DND-41 (cell line): ENCODE measurements at regions not wholly inside any gene's neighbourhood (a gene's known extent, or its start where the extent isn't known, plus 50 kb on each side); places are given as distances from the start of the nearest gene placed in this dataset.

Source experiments
- ATAC-seq: fragments of 200-7000 bp; cut with Tn5 transposase; 3 replicates; pipeline ENCODE4 v1.9.1; 2021; ENCODE audit warnings: low read depth; ENCODE audit not compliant: insufficient read depth
- DNase-seq: peaks from one replicate; pipeline ENCODE4 v3.0.0-alpha.2; 2020
- H2AFZ ChIP-seq: 2 replicates; pipeline ENCODE4 v1.6.0; 2012; ENCODE audit warnings: low read depth, low read length
- H3K27ac ChIP-seq: 2 replicates; pipeline ENCODE4 v1.5.1; 2012; ENCODE audit warnings: low read length, inconsistent platforms
- H3K27me3 ChIP-seq: fragments of 200-600 bp; sonication (generic); 2 replicates; pipeline ENCODE4 v1.6.0; 2012; ENCODE audit warnings: low read length, mild to moderate bottlenecking, inconsistent platforms; ENCODE audit not compliant: insufficient read depth, poor library complexity
- H3K36me3 ChIP-seq: 2 replicates; pipeline ENCODE4 v1.5.1; 2012; ENCODE audit warnings: low read length, inconsistent platforms; ENCODE audit not compliant: insufficient read depth
- H3K4me1 ChIP-seq: 2 replicates; pipeline ENCODE4 v1.5.1; 2012; ENCODE audit warnings: mild to moderate bottlenecking, low read length; ENCODE audit not compliant: insufficient read depth
- H3K4me2 ChIP-seq: 2 replicates; pipeline ENCODE4 v1.6.0; 2012; ENCODE audit warnings: mild to moderate bottlenecking, moderate library complexity, low read length, inconsistent platforms; ENCODE audit not compliant: insufficient read depth
- H3K4me3 ChIP-seq, 2 experiments: fragments of 200-600 bp in 1 of 2; shearing (Covaris generic) in 1 of 2; 2 replicates each; pipeline ENCODE4 v1.5.1; 2012 to 2016; ENCODE audit warnings: inconsistent platforms in 2 of 2, low read length in 2 of 2, mild to moderate bottlenecking in 2 of 2, low read depth in 1 of 2, moderate library complexity in 1 of 2
- H3K79me2 ChIP-seq: 2 replicates; pipeline ENCODE4 v1.6.0; 2012; ENCODE audit warnings: low read length, inconsistent platforms; ENCODE audit not compliant: insufficient read depth
- H3K9ac ChIP-seq: 2 replicates; pipeline ENCODE4 v1.6.0; 2012; ENCODE audit warnings: low read depth, mild to moderate bottlenecking, inconsistent platforms, low read length, moderate library complexity
- H3K9me3 ChIP-seq: 2 replicates; pipeline ENCODE4 v1.5.1; 2012; ENCODE audit warnings: low read length, moderate library complexity, mild to moderate bottlenecking, inconsistent platforms; ENCODE audit not compliant: insufficient read depth, severe bottlenecking
- H4K20me1 ChIP-seq: 2 replicates; pipeline ENCODE4 v1.6.0; 2012; ENCODE audit warnings: low read length; ENCODE audit not compliant: insufficient read depth
- CTCF ChIP-seq: IDR thresholded peaks from 2 replicates; pipeline ENCODE4 v1.5.1; 2012; ENCODE audit warnings: borderline replicate concordance, low read length, moderate library complexity, mild to moderate bottlenecking; ENCODE audit not compliant: poor library complexity, severe bottlenecking; ENCODE audit errors: extremely low read depth
- EZH2 ChIP-seq: IDR thresholded peaks from 3 replicates; pipeline ENCODE4 v1.6.1; 2012; ENCODE audit warnings: borderline replicate concordance, low read depth, mild to moderate bottlenecking, moderate library complexity, low read length, inconsistent platforms; ENCODE audit not compliant: severe bottlenecking

DNA sequence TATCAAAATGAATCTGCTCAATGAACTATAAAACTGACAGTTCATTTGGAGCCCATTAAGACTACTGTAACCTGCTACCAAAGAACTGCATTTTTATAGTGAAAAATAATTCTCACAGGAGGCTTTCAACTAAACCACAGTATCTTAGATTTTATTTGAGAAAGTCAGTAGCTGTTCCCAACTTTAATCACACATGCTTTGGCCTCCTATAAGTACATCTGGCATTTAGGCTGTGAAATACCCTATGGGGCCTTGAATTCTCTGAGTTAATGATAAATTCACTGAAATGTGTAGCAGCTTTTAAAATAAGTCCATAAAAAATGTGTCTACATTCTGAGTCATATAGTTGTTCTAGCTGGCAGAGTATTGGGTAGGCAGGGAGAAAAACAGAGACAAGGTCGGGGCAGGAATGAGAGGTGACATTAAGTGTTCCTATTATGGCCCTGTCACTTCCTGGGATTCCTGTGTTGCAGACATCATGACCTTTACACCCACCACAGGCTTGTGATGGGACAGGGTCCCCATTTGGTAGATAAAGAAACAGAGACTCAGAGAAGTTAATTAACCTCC, 588.8 kb downstream of the REEP3 start:
- Histone ChIP-seq H3K27ac (no peak overlapping the region), H3K9ac (no peak overlapping the region), H3K4me2 (no peak overlapping the region), H4K20me1 (no peaks in the 10 kb centered on the region), H3K36me3 (no peaks in the 10 kb centered on the region), H3K4me3 (no peak overlapping the region), H3K9me3 (no peaks in the 10 kb centered on the region), H3K4me1 (no peaks in the 10 kb centered on the region), H3K79me2 (no peaks in the 10 kb centered on the region), H3K27me3 (no peaks in the 10 kb centered on the region), H2AFZ (no peak overlapping the region)
- no peak for DNase-seq
- TF ChIP-seq EZH2 = no peak
- no peak for TF ChIP-seq CTCF
- no peak for ATAC-seq

GRCh38 chr10:64112701-64113355, 591.6 kb downstream of the REEP3 start:
- Histone ChIP-seq H3K4me3 (no peak overlapping the region), H3K36me3 (no peaks in the 10 kb centered on the region), H3K4me2 (no peak overlapping the region), H3K4me1 (no peaks in the 10 kb centered on the region), H4K20me1 (no peaks in the 10 kb centered on the region), H3K79me2 (no peaks in the 10 kb centered on the region), H3K9me3 (no peaks in the 10 kb centered on the region), H3K27ac (no peak overlapping the region), H3K27me3 (no peaks in the 10 kb centered on the region), H2AFZ (no peak overlapping the region), H3K9ac (no peak overlapping the region)
- DNase-seq (no peak), ATAC-seq (no peak)
- TF ChIP-seq CTCF (no peak), EZH2 (no peak)

DNA sequence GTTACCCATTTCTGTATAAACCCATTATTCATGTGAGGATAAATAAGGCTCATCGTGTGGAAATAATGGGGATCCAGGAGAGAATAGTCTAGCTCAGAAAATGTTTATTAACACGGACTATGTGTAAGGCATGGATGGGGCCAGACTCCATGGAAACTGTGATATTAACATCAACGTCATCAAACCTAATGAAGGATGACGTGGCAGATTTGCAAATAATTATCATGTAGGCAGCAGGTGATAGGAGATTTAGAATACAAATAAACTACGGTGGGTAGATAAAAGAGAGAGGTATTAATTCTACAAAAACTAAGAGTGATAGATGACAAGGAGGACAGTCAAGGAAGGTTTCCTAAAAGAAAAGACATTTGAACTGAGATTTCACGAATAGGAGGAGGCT, 592.2 kb downstream of the REEP3 start:
- no peaks in the 10 kb centered on the region for H3K36me3 ChIP-seq
- no peak overlapping the region for H3K9ac ChIP-seq
- no peak for TF ChIP-seq CTCF
- TF ChIP-seq EZH2 = no peak
- no peak overlapping the region for H2AFZ ChIP-seq
- no peak for ATAC-seq
- H3K9me3 ChIP-seq = no peaks in the 10 kb centered on the region
- H3K4me3 ChIP-seq = no peak overlapping the region
- no peaks in the 10 kb centered on the region for H3K4me1 ChIP-seq
- H4K20me1 ChIP-seq = no peaks in the 10 kb centered on the region
- no peaks in the 10 kb centered on the region for H3K27me3 ChIP-seq
- H3K27ac ChIP-seq = no peak overlapping the region
- DNase-seq = no peak
- no peaks in the 10 kb centered on the region for H3K79me2 ChIP-seq
- H3K4me2 ChIP-seq = no peak overlapping the region
